GM18867 (cell line): ENCODE measurements at regions not wholly inside any gene's neighbourhood (a gene's known extent, or its start where the extent isn't known, plus 50 kb on each side); places are given as distances from the start of the nearest gene placed in this dataset.

Experiments used
- ATAC-seq: cut with Tn5 transposase; IDR thresholded peaks from one replicate; pipeline ENCODE4 v1.9.1; 2021; ENCODE audit warnings: mild to moderate bottlenecking, moderate library complexity; ENCODE audit not compliant: unreplicated experiment

- ATAC-seq: no peak
Measured at GRCh38 chr2:133666621-133667020, 98.4 kb upstream of the NCKAP5 start.

GRCh38 chr2:133667085-133667484 lies 98.8 kb upstream of the NCKAP5 start:
- ATAC-seq: no peak

- ATAC-seq: no peak
Measured at GRCh38 chr2:133667968-133668367, 99.7 kb upstream of the NCKAP5 start.

- no peak for ATAC-seq
Measured at GRCh38 chr2:133668547-133668946, 100.3 kb upstream of the NCKAP5 start.

- no peak for ATAC-seq
Measured at GRCh38 chr2:133673305-133673905, 105.1 kb upstream of the NCKAP5 start.

GRCh38 chr2:133674066-133674432 lies 105.8 kb upstream of the NCKAP5 start:
- ATAC-seq: no peak

GRCh38 chr2:133674433-133675331 lies 106.4 kb upstream of the NCKAP5 start:
- ATAC-seq: no peak

GRCh38 chr2:133676392-133677130 lies 108.3 kb upstream of the NCKAP5 start:
- ATAC-seq: no peak

- no peak for ATAC-seq
Measured at GRCh38 chr2:133680343-133681049, 112.2 kb upstream of the NCKAP5 start.

- ATAC-seq: no peak
Measured at GRCh38 chr2:133682347-133682746, 114.1 kb upstream of the NCKAP5 start.

- ATAC-seq: no peak
Measured at GRCh38 chr2:133682906-133683305, 114.6 kb upstream of the NCKAP5 start.

- ATAC-seq: no peak
Measured at GRCh38 chr2:133685636-133686215, 117.5 kb upstream of the NCKAP5 start.

GRCh38 chr2:133690780-133691179 lies 122.5 kb upstream of the NCKAP5 start:
- no peak for ATAC-seq

GRCh38 chr2:133691336-133691735 lies 123.1 kb upstream of the NCKAP5 start:
- no peak for ATAC-seq

GRCh38 chr2:133705287-133705686 lies 137.0 kb upstream of the NCKAP5 start:
- no peak for ATAC-seq

- ATAC-seq: no peak
Measured at GRCh38 chr2:133710613-133711012, 142.3 kb upstream of the NCKAP5 start.

GRCh38 chr2:133711201-133711600 lies 142.9 kb upstream of the NCKAP5 start:
- no peak for ATAC-seq

- ATAC-seq: no peak
Measured at GRCh38 chr2:133711806-133712205, 143.5 kb upstream of the NCKAP5 start.

- ATAC-seq: no peak
Measured at GRCh38 chr2:133712369-133712768, 144.1 kb upstream of the NCKAP5 start.

GRCh38 chr2:133713049-133713580 lies 144.9 kb upstream of the NCKAP5 start:
- ATAC-seq: no peak
